GM12873 (cell line): ENCODE measurements at regions not wholly inside any gene's neighbourhood (a gene's known extent, or its start where the extent isn't known, plus 50 kb on each side); places are given as distances from the start of the nearest gene placed in this dataset.

Experiments used
- TF ChIP-seq, protein P1 (sequence below): IDR thresholded peaks from 2 replicates; pipeline ENCODE4 v1.5.1; 2012; ENCODE audit warnings: low read depth, mild to moderate bottlenecking, moderate library complexity, low read length, control low read depth; ENCODE audit not compliant: insufficient read depth; ENCODE audit errors: missing control alignments

GRCh38 chr10:128993443-128993842 lies 473.6 kb upstream of the MGMT start:
- TF ChIP-seq, protein P1, sequence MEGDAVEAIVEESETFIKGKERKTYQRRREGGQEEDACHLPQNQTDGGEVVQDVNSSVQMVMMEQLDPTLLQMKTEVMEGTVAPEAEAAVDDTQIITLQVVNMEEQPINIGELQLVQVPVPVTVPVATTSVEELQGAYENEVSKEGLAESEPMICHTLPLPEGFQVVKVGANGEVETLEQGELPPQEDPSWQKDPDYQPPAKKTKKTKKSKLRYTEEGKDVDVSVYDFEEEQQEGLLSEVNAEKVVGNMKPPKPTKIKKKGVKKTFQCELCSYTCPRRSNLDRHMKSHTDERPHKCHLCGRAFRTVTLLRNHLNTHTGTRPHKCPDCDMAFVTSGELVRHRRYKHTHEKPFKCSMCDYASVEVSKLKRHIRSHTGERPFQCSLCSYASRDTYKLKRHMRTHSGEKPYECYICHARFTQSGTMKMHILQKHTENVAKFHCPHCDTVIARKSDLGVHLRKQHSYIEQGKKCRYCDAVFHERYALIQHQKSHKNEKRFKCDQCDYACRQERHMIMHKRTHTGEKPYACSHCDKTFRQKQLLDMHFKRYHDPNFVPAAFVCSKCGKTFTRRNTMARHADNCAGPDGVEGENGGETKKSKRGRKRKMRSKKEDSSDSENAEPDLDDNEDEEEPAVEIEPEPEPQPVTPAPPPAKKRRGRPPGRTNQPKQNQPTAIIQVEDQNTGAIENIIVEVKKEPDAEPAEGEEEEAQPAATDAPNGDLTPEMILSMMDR: no peak

- TF ChIP-seq, protein P1: no peak
Observed at GRCh38 chr10:128993911-128994538, 473.0 kb upstream of the MGMT start.

GRCh38 chr10:128994598-128995143 lies 472.4 kb upstream of the MGMT start:
- TF ChIP-seq, protein P1: no peak

GRCh38 chr10:128995676-128996075 lies 471.4 kb upstream of the MGMT start:
- TF ChIP-seq, protein P1: no peak

DNA sequence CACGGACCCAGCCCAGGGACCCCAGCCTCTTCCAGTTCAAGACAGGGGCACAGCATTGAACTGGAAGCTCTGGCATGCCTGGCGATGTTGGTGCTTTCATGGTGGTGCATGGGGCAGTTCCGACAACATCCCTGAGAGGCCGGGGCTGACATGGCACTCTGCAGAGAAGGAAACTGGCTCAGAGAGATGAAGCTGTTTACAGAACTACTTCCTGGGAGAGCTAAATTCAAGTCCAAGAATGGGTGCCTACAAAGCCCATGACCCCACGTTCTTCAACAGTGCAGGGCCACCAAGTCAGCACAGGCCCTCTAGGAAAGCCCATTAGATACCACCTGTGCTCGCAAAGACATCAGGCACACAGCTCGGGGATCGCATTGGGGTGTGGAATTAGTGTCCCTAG lies 470.9 kb upstream of the MGMT start:
- TF ChIP-seq, protein P1: no peak

- TF ChIP-seq, protein P1: no peak
Observed at GRCh38 chr10:128998101-128998805, 468.8 kb upstream of the MGMT start.

DNA sequence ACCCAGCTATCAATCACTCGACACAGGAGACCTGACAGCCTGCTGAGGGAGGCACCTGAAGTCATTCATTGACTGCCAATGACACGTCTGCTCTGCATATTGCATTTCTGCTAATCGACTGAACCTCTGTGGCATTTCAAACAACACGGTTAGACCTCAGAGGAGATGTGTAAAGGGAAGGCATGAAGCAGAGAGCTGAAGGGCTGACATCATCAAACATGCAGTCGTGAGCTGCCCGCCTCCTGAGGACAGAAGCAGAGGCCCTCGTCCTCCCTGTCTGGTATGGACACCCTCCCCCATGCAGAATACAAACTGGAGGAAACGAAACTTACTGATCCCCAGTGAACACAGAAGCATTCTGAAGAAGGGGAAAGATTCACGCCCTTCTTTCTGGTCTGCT lies 462.6 kb upstream of the MGMT start:
- TF ChIP-seq, protein P1: no peak
